ACC112 (cell line): ENCODE measurements at regions not wholly inside any gene's neighbourhood (a gene's known extent, or its start where the extent isn't known, plus 50 kb on each side); places are given as distances from the start of the nearest gene placed in this dataset.

ENCODE experiments used
- H2AFZ ChIP-seq: fragments of 200-600 bp; sonication (generic); one replicate; pipeline ENCODE4 v1.6.0; 2017; ENCODE audit warnings: antibody characterized with exemption, low read length; ENCODE audit not compliant: unreplicated experiment
- H3K27ac ChIP-seq: fragments of 200-600 bp; sonication (generic); 2 replicates; pipeline ENCODE4 v1.5.1; 2014; ENCODE audit warnings: low read depth, mild to moderate bottlenecking, antibody characterized with exemption, low read length, moderate library complexity
- H3K27me3 ChIP-seq: fragments of 200-600 bp; sonication (generic); 2 replicates; pipeline ENCODE4 v1.6.1; 2014; ENCODE audit warnings: mild to moderate bottlenecking, antibody characterized with exemption, low read length, moderate library complexity, mixed read lengths; ENCODE audit not compliant: insufficient read depth
- H3K36me3 ChIP-seq: fragments of 200-600 bp; sonication (generic); 2 replicates; pipeline ENCODE4 v1.6.1; 2016; ENCODE audit warnings: mild to moderate bottlenecking, antibody characterized with exemption, low read length, moderate library complexity, mixed read lengths; ENCODE audit not compliant: insufficient read depth
- H3K4me1 ChIP-seq: fragments of 200-600 bp; sonication (generic); one replicate; pipeline ENCODE4 v1.6.1; 2016; ENCODE audit warnings: low read length, mixed read lengths; ENCODE audit not compliant: insufficient read depth, unreplicated experiment, control insufficient read depth
- H3K4me3 ChIP-seq: fragments of 200-600 bp; sonication (generic); 2 replicates; pipeline ENCODE4 v1.5.1; 2014; ENCODE audit warnings: mild to moderate bottlenecking, low read depth, low read length
- H3K79me2 ChIP-seq: fragments of 200-600 bp; sonication (generic); one replicate; pipeline ENCODE4 v1.6.0; 2016; ENCODE audit warnings: low read length; ENCODE audit not compliant: control insufficient read depth, unreplicated experiment, insufficient read depth

- H3K4me1 ChIP-seq: no peaks in the 10 kb centered on the region
- H3K79me2 ChIP-seq: no peaks in the 10 kb centered on the region
- H3K27me3 ChIP-seq: no peaks in the 10 kb centered on the region
- no peaks in the 10 kb centered on the region for H3K36me3 ChIP-seq
- H2AFZ ChIP-seq: no peak overlapping the region
- H3K27ac ChIP-seq: no peak overlapping the region
- no peak overlapping the region for H3K4me3 ChIP-seq
Measured at GRCh38 chrX:40209951-40210617, 112.3 kb upstream of the BCOR start.

GRCh38 chrX:40207626-40208025, 109.9 kb upstream of the BCOR start:
- Histone ChIP-seq H3K27me3 (no peaks in the 10 kb centered on the region), H3K27ac (no peak overlapping the region), H3K4me3 (no peak overlapping the region), H3K36me3 (no peaks in the 10 kb centered on the region), H3K4me1 (no peaks in the 10 kb centered on the region), H2AFZ (no peak overlapping the region), H3K79me2 (no peaks in the 10 kb centered on the region)

- no peak overlapping the region for H3K27ac ChIP-seq
- no peak overlapping the region for H2AFZ ChIP-seq
- peak overlapping the region; percentile 33; the same call in 1 of the 2 replicates for H3K4me3 ChIP-seq
- H3K79me2 ChIP-seq: no peaks in the 10 kb centered on the region
- no peaks in the 10 kb centered on the region for H3K4me1 ChIP-seq
- H3K27me3 ChIP-seq: no peaks in the 10 kb centered on the region
- no peaks in the 10 kb centered on the region for H3K36me3 ChIP-seq
Measured at GRCh38 chrX:40205471-40205870, 107.7 kb upstream of the BCOR start.

GRCh38 chrX:40202456-40202855, 104.7 kb upstream of the BCOR start:
- Histone ChIP-seq H3K36me3 (no peaks in the 10 kb centered on the region), H3K4me3 (no peak overlapping the region), H3K27me3 (no peaks in the 10 kb centered on the region), H2AFZ (no peak overlapping the region), H3K4me1 (no peaks in the 10 kb centered on the region), H3K27ac (no peak overlapping the region), H3K79me2 (no peaks in the 10 kb centered on the region)

- Histone ChIP-seq H3K4me1 (no peaks in the 10 kb centered on the region), H3K36me3 (no peaks in the 10 kb centered on the region), H3K4me3 (no peak overlapping the region), H3K79me2 (no peaks in the 10 kb centered on the region), H3K27me3 (no peaks in the 10 kb centered on the region), H2AFZ (no peak overlapping the region), H3K27ac (no peak overlapping the region)
Measured at GRCh38 chrX:40201329-40201885, 103.6 kb upstream of the BCOR start.

- Histone ChIP-seq H2AFZ (no peak overlapping the region), H3K4me1 (no peaks in the 10 kb centered on the region), H3K79me2 (no peaks in the 10 kb centered on the region), H3K4me3 (no peak overlapping the region), H3K27me3 (no peaks in the 10 kb centered on the region), H3K27ac (no peak overlapping the region), H3K36me3 (no peaks in the 10 kb centered on the region)
Measured at GRCh38 chrX:40199704-40200103, 101.9 kb upstream of the BCOR start.

- H3K36me3 ChIP-seq: no peaks in the 10 kb centered on the region
- no peaks in the 10 kb centered on the region for H3K4me1 ChIP-seq
- H3K27ac ChIP-seq: no peak overlapping the region
- H2AFZ ChIP-seq: no peak overlapping the region
- H3K79me2 ChIP-seq: no peaks in the 10 kb centered on the region
- no peaks in the 10 kb centered on the region for H3K27me3 ChIP-seq
- H3K4me3 ChIP-seq: no peak overlapping the region
Measured at GRCh38 chrX:40197071-40197470, 99.3 kb upstream of the BCOR start.

GRCh38 chrX:40195368-40195767, 97.6 kb upstream of the BCOR start:
- Histone ChIP-seq H3K27me3 (no peaks in the 10 kb centered on the region), H3K4me1 (no peaks in the 10 kb centered on the region), H2AFZ (no peak overlapping the region), H3K79me2 (no peaks in the 10 kb centered on the region), H3K36me3 (no peaks in the 10 kb centered on the region), H3K27ac (no peak overlapping the region), H3K4me3 (no peak overlapping the region)

GRCh38 chrX:40192196-40192595, 94.4 kb upstream of the BCOR start:
- Histone ChIP-seq H3K4me1 (no peaks in the 10 kb centered on the region), H2AFZ (no peak overlapping the region), H3K27ac (no peak overlapping the region), H3K4me3 (no peak overlapping the region), H3K27me3 (no peaks in the 10 kb centered on the region), H3K79me2 (no peaks in the 10 kb centered on the region), H3K36me3 (no peaks in the 10 kb centered on the region)

- Histone ChIP-seq H3K4me1 (no peaks in the 10 kb centered on the region), H3K36me3 (no peaks in the 10 kb centered on the region), H3K4me3 (no peak overlapping the region), H3K27me3 (no peaks in the 10 kb centered on the region), H3K27ac (no peak overlapping the region), H2AFZ (no peak overlapping the region), H3K79me2 (no peaks in the 10 kb centered on the region)
Measured at GRCh38 chrX:40189637-40190036, 91.9 kb upstream of the BCOR start.

GRCh38 chrX:40188573-40189417, 91.0 kb upstream of the BCOR start:
- Histone ChIP-seq H2AFZ (no peak overlapping the region), H3K27me3 (no peaks in the 10 kb centered on the region), H3K36me3 (no peaks in the 10 kb centered on the region), H3K4me1 (no peaks in the 10 kb centered on the region), H3K79me2 (no peaks in the 10 kb centered on the region), H3K4me3 (no peak overlapping the region), H3K27ac (no peak overlapping the region)
